GM10266 (cell line): ENCODE measurements at regions not wholly inside any gene's neighbourhood (a gene's known extent, or its start where the extent isn't known, plus 50 kb on each side); places are given as distances from the start of the nearest gene placed in this dataset.

Experiments used
- DNase-seq: peaks from one replicate; pipeline ENCODE4 v3.0.0; 2012; ENCODE audit errors: extremely low spot score
- CTCF ChIP-seq: IDR thresholded peaks from 2 replicates; pipeline ENCODE4 v1.5.1; 2012; ENCODE audit warnings: mild to moderate bottlenecking, low read depth; ENCODE audit not compliant: control insufficient read depth, insufficient read depth; ENCODE audit errors: missing control alignments

- no peak for TF ChIP-seq CTCF
- DNase-seq, result no peak
Measured at GRCh38 chr10:44675387-44675874, 235.7 kb upstream of the TMEM72 start.

- no peak for TF ChIP-seq CTCF
- DNase-seq, result no peak
Measured at GRCh38 chr10:44680764-44681163, 230.4 kb upstream of the TMEM72 start.

- no peak for DNase-seq
- TF ChIP-seq CTCF, result no peak
Measured at GRCh38 chr10:44682507-44682906, 228.6 kb upstream of the TMEM72 start.

GRCh38 chr10:44684661-44685060 lies 226.5 kb upstream of the TMEM72 start:
- no peak for TF ChIP-seq CTCF
- DNase-seq, result no peak

- DNase-seq, result no peak
- no peak for TF ChIP-seq CTCF
Measured at GRCh38 chr10:44685220-44685619, 225.9 kb upstream of the TMEM72 start.

- TF ChIP-seq CTCF, result no peak
- DNase-seq, result no peak
Measured at GRCh38 chr10:44685747-44686146, 225.4 kb upstream of the TMEM72 start.

- no peak for TF ChIP-seq CTCF
- DNase-seq, result no peak
Measured at GRCh38 chr10:44689368-44689767, 221.8 kb upstream of the TMEM72 start.
